ENCODE measurements at regions not wholly inside any gene's neighbourhood (a gene's known extent, or its start where the extent isn't known, plus 50 kb on each side); places are given as distances from the start of the nearest gene placed in this dataset.

GRCh38 chr21:23886828-23887724 lies 1720.2 kb downstream of the MRPL39 start:
- no peaks in the 10 kb centered on the region for H3K27me3 ChIP-seq
- H3K36me3 ChIP-seq: peaks cover 10% of the 10 kb centered on the region; the same call in 1 of the 2 replicates
- no peaks in the 10 kb centered on the region for H4K20me1 ChIP-seq
- no peak for TF ChIP-seq Cebpa-rat (IDR thresholded peaks at IDR 0.05)
- peak overlapping the region; percentile 67 for H3K9ac ChIP-seq
- H3K4me1 ChIP-seq: peaks cover 31% of the 10 kb centered on the region
- H3K4me2 ChIP-seq: peak overlapping the region; percentile 69
- peaks cover 12% of the 10 kb centered on the region for H3K9me3 ChIP-seq
- H3K4me3 ChIP-seq: peak overlapping the region; percentile 63
- peak overlapping the region; percentile 72 for H3K27ac ChIP-seq

GRCh38 chr21:23881783-23882182 lies 1725.5 kb downstream of the MRPL39 start:
- Histone ChIP-seq H3K36me3 (peaks cover 12% of the 10 kb centered on the region; the same call in 1 of the 2 replicates), H3K27me3 (no peaks in the 10 kb centered on the region), H3K4me1 (peaks cover 12% of the 10 kb centered on the region), H3K9ac (no peak overlapping the region), H3K27ac (no peak overlapping the region), H3K4me3 (no peak overlapping the region), H4K20me1 (no peaks in the 10 kb centered on the region), H3K9me3 (peaks cover 15% of the 10 kb centered on the region), H3K4me2 (no peak overlapping the region)
- TF ChIP-seq Cebpa-rat (IDR thresholded peaks at IDR 0.05): no peak

GRCh38 chr21:23876925-23877558 lies 1730.2 kb downstream of the MRPL39 start:
- no peaks in the 10 kb centered on the region for H3K27me3 ChIP-seq
- H3K4me1 ChIP-seq: peaks cover 8% of the 10 kb centered on the region
- no peak overlapping the region for H3K27ac ChIP-seq
- TF ChIP-seq Cebpa-rat (IDR thresholded peaks at IDR 0.05): no peak
- no peaks in the 10 kb centered on the region for H4K20me1 ChIP-seq
- H3K36me3 ChIP-seq: 0 out of 2 replicates have a peak, but pooled peaks cover 4% of the 10 kb centered on the region
- H3K4me2 ChIP-seq: no peak overlapping the region
- no peak overlapping the region for H3K4me3 ChIP-seq
- peaks cover 13% of the 10 kb centered on the region; the same call in 1 of the 2 replicates for H3K9me3 ChIP-seq
- no peak overlapping the region for H3K9ac ChIP-seq

- no peak overlapping the region for H3K4me3 ChIP-seq
- peaks cover 39% of the 10 kb centered on the region for H3K9me3 ChIP-seq
- no peak overlapping the region for H3K4me2 ChIP-seq
- H3K27me3 ChIP-seq: no peaks in the 10 kb centered on the region
- no peak overlapping the region for H3K27ac ChIP-seq
- no peak overlapping the region for H3K9ac ChIP-seq
- no peaks in the 10 kb centered on the region for H4K20me1 ChIP-seq
- TF ChIP-seq Cebpa-rat (IDR thresholded peaks at IDR 0.05): no peak
- H3K36me3 ChIP-seq: peaks cover 12% of the 10 kb centered on the region; the same call in 1 of the 2 replicates
- H3K4me1 ChIP-seq: peaks cover 7% of the 10 kb centered on the region; the same call in 1 of the 2 replicates
Measured at GRCh38 chr21:23874271-23874670, 1733.0 kb downstream of the MRPL39 start.

- peaks cover 20% of the 10 kb centered on the region for H3K9me3 ChIP-seq
- peak overlapping the region; percentile 56 for H3K4me3 ChIP-seq
- H3K9ac ChIP-seq: peak overlapping the region; percentile 82
- H3K4me1 ChIP-seq: peaks cover 78% of the 10 kb centered on the region
- no peak for TF ChIP-seq Cebpa-rat (IDR thresholded peaks at IDR 0.05)
- no peaks in the 10 kb centered on the region for H3K27me3 ChIP-seq
- H4K20me1 ChIP-seq: no peaks in the 10 kb centered on the region
- H3K36me3 ChIP-seq: peaks cover 11% of the 10 kb centered on the region
- H3K27ac ChIP-seq: peak overlapping the region; percentile 97
- peak overlapping the region; percentile 88 for H3K4me2 ChIP-seq
Measured at GRCh38 chr21:23861911-23862504, 1745.3 kb downstream of the MRPL39 start.

- Histone ChIP-seq H3K4me1 (peaks cover 81% of the 10 kb centered on the region), H3K9ac (peak overlapping the region; percentile 72), H3K4me2 (peak overlapping the region; percentile 57), H3K4me3 (peak overlapping the region; percentile 51), H3K27me3 (no peaks in the 10 kb centered on the region), H3K36me3 (peaks cover 21% of the 10 kb centered on the region), H3K9me3 (peaks cover 26% of the 10 kb centered on the region), H4K20me1 (no peaks in the 10 kb centered on the region), H3K27ac (peak overlapping the region; percentile 82)
- TF ChIP-seq Cebpa-rat (IDR thresholded peaks at IDR 0.05): no peak
Measured at GRCh38 chr21:23858878-23859277, 1748.4 kb downstream of the MRPL39 start.

- peak overlapping the region; percentile 71 for H3K27ac ChIP-seq
- peaks cover 39% of the 10 kb centered on the region for H3K9me3 ChIP-seq
- peaks cover 50% of the 10 kb centered on the region for H3K4me1 ChIP-seq
- H3K4me3 ChIP-seq: no peak overlapping the region
- no peak overlapping the region for H3K9ac ChIP-seq
- TF ChIP-seq Cebpa-rat (IDR thresholded peaks at IDR 0.05): no peak
- H3K4me2 ChIP-seq: peak overlapping the region; percentile 40
- no peaks in the 10 kb centered on the region for H4K20me1 ChIP-seq
- no peaks in the 10 kb centered on the region for H3K27me3 ChIP-seq
- peaks cover 36% of the 10 kb centered on the region for H3K36me3 ChIP-seq
Measured at GRCh38 chr21:23853796-23854379, 1753.4 kb downstream of the MRPL39 start.

GRCh38 chr21:23837564-23837963 lies 1769.7 kb downstream of the MRPL39 start:
- peaks cover 43% of the 10 kb centered on the region for H3K36me3 ChIP-seq
- peak overlapping the region; percentile 40 for H3K4me2 ChIP-seq
- peaks cover 14% of the 10 kb centered on the region for H3K4me1 ChIP-seq
- H3K27me3 ChIP-seq: no peaks in the 10 kb centered on the region
- no peak for TF ChIP-seq Cebpa-rat (IDR thresholded peaks at IDR 0.05)
- H3K27ac ChIP-seq: no peak overlapping the region
- no peaks in the 10 kb centered on the region for H4K20me1 ChIP-seq
- H3K4me3 ChIP-seq: no peak overlapping the region
- peaks cover 71% of the 10 kb centered on the region for H3K9me3 ChIP-seq
- H3K9ac ChIP-seq: no peak overlapping the region

- Histone ChIP-seq H3K9me3 (peaks cover 9% of the 10 kb centered on the region), H3K36me3 (no peaks in the 10 kb centered on the region), H3K4me2 (no peak overlapping the region), H3K4me3 (no peak overlapping the region), H3K9ac (no peak overlapping the region), H3K27ac (no peak overlapping the region), H3K4me1 (no peaks in the 10 kb centered on the region), H3K27me3 (no peaks in the 10 kb centered on the region), H4K20me1 (no peaks in the 10 kb centered on the region)
- TF ChIP-seq Cebpa-rat (IDR thresholded peaks at IDR 0.05): no peak
Measured at GRCh38 chr21:23822760-23823159, 1784.5 kb downstream of the MRPL39 start.
